Fibroblast of skin of abdomen (primary cell): ENCODE measurements at regions not wholly inside any gene's neighbourhood (a gene's known extent, or its start where the extent isn't known, plus 50 kb on each side); places are given as distances from the start of the nearest gene placed in this dataset.

Source experiments
- DNase-seq: peaks from one replicate; pipeline ENCODE4 v3.0.0-alpha.2; 2013

GRCh38 chr20:50408526-50409364 lies 101.4 kb upstream of the PTPN1 start:
- no peak for DNase-seq

- DNase-seq: no peak
Measured at GRCh38 chr20:50409495-50409894, 100.7 kb upstream of the PTPN1 start.

GRCh38 chr20:50410343-50410742 lies 99.8 kb upstream of the PTPN1 start:
- DNase-seq: no peak

- DNase-seq: no peak
Measured at GRCh38 chr20:50412069-50412468, 98.1 kb upstream of the PTPN1 start.

DNA sequence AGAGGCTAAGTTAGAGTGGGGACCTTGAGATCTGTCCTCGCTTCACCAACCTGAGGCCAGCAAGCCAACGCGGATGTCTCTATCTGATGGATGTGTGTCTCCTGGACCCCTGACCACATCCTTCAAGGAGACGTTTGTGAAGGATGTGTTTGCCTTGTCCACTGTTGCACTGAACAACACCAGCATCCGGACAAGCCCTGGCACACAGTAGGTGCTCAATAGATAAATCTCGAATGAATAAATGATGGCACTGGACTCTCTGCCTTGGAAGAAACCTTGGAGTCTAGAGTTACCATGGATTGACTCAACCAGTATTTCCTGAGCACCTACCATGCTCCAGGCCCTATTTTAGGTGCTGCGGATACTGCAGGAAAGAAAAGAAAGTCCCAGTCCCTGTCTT lies 97.7 kb upstream of the PTPN1 start:
- DNase-seq: no peak

DNA sequence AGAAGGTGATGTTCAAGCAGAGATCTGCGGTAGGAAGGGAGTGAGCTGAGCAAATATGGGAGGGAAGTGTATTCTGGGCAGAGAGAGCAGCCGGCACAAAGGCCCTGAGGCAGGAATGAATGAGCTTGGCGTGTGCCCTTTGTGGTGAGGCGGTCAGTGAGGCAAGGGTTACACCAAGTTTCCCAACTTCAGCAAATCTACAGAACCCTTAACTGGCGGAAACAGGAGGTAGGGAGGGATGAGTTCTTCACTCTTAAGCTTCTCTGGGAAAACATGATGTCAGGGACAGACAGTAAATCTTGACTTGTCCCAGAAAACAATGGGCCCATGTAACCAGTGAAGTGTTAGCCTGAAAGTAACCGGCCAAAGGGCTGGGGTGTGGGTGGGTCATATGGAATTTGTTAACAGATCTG lies 97.1 kb upstream of the PTPN1 start:
- peak; percentile 18 for DNase-seq

DNA sequence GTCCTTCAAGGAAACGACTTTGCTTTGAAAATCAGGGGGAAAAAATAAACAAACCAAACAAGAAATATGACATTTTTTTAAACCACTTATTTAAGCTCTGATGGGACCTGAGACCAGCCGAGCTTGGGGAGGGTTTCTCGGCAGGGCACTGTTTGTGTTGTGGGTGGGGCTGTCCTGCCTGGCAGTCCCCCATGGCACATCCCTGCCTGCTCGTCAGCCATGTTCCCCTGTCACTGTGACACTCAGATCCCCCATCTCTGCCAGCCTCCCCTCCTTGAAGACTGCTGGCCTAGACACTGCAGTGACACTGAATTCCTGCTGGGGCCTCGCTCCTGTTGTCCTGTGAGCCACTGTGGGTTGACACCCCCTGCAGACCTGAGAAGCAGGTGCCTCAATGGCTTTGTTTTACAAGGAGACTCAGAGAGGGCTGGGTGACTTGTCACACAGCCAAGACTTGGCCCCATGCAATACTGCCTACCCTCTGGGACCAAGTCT lies 95.1 kb upstream of the PTPN1 start:
- no peak for DNase-seq

DNA sequence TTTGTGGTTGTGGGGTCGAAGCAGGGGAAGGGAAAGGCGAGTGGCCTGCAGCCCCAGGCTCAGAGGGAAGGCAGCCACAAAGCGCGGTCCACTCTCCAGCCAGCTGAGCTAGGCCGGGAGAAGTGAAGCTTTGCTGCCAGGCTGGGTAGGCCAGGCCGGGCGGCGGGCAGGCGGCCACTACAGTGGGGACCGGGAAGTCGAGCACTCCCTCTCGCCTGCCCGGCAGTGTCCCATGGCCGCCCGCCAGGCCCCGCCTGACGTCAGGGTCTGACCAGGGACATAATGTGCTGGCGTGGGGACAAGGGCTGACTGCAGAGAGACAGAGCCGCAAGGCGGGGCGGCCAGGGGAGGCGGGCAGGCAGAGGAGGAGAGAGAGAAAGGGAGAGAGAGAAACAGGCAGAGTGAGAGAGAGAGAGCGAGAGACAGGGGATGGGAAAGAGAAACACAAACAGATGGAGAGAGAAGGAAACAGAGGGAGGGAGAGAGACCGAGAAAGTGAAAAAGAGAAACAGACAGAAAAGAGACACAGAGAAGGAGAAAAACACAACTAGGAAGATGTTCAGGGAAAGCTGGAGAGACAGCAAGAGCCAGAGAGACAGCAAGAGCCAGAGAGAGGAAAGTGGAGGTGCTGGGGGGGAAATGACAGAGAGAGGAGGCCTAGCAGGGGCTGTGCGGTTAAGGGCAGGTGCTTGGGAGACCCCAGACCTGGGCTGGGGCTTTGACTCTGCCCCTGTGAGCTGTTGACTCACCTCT lies 94.5 kb upstream of the PTPN1 start:
- DNase-seq: peak; percentile 51

- DNase-seq: no peak
Measured at GRCh38 chr20:50416269-50417022, 93.7 kb upstream of the PTPN1 start.

DNA sequence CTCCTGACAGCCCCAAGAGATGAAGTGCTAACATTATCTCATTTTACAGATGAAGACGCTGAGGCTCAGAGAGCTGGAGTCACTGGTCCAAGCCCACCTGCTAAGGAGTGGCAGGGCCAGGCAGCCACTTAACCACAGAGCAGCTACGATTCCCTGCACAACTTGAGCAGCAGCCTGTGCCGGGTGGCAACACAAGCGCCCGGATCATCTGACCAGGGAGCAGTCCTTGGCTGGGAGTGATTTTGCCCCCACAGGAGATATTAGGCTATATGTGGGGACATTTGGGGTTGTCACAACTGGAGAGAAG lies 93.2 kb upstream of the PTPN1 start:
- DNase-seq: no peak

- DNase-seq: no peak
Measured at GRCh38 chr20:50417484-50418235, 92.5 kb upstream of the PTPN1 start.

DNA sequence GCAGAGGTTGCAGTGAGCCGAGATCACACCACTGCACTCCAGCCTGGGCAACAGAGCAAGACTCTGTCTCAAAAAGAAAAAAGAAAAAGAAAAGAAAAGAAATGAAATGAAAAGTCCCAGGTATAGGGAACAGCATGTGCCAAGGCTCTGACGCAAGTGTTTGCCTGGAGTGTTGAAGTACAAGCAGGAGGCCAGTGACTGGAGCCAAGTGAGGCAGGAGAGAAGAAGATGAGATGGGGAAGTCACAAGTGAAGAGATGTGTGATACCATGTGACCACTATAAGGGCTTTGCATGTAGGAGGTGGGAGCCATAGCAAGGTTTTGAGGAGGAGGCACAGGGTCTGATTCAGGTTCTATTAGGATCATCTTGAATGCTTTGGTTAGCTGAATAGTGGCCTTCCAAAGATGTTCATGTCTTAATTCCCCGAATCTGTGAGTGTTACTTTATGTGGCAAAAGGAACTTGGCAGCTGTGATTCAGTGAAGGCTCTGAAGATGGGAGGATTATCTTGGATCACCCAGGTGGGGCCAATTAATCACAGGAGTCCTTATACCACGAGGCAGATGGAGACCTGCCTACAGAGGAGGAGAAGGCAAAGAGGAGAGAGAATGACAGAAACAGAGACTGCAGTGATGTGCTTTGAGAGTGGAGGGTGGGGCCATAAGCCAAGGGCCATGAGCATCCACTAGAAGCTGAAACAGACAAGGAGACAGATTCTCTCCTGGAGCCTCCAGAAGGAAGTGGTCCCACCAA lies 91.1 kb upstream of the PTPN1 start:
- no peak for DNase-seq

DNA sequence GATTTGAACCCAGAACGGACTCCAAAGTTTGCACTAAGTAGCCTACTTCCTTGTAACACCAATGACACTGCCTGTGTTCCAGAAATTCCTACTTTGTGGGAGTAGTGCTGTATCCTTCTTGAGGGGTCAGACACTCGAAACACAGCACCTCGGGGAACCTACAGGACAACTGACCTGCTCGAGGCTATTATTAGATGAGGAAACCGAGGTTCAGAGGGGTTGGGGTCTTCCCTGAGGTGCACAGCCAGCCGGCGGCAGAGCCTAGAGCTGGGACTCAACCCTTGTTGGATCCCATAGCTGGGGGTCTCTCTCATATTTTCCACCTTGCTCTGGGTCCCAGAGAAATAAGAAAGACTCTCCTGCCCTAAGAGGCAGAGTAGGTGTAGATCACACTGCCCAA lies 89.8 kb upstream of the PTPN1 start:
- no peak for DNase-seq

DNA sequence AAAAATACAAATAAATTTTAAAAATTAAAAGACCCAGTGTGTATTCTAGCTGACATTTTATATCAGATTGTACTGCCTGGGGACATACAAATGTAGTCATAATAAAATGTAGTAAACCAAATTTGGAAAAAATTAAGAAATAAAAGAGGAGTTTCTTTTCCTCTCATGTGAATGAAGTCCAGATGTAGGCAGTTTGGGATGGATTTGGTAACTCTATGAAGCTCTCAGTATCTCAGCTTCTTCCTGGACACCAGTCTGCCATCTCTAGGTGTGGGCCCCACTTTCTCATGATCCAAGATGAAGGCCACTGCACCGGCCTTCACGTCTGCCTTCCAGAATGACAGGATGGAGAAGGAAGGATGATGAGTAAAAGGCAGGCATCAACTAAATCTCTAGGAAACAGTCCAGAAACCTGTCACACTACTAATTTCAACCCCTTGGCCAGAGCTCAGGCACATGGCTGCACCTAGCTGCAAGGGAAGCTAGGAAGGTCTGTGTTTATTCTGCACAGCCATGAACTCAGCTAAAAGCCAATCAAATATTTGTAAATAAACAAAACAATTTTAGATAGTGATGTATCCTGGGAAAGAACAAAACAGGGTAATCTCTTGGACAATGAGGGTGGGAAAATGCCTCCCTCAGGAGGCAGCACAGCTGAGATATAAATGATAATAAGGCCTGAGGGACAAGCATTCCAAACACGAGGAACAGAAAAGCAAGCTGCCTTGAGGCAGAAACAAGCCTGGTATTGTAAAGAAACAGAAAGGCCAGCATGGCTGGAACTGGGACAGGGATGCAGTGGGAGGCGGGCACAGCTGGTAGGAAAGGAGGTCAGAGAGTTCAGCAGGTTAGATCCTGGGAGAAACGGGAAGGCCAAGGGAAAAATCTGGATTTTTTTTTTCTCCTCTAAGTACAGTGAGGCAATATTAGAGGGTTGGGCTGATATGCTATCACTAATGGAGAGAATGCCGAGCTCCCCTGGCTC lies 88.5 kb upstream of the PTPN1 start:
- no peak for DNase-seq

DNA sequence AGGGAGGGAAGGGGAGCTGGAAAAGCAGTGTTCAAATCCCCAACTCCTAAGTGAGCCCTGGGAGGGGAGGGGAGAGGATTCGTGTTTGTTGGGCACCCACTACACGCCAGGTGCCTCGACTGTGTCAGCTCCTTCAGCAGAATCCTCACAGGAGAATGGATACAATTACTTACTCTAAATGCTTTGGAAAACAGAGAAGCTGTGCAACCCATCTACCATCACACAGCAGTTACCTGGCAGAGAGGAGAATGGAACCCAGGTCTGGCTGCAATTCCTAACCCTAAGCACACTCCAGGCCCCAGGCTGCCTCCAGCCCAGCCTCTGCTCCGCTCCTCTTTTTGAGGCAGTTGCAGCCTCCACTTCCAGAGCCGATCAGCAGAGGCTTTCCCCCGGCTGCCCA lies 86.4 kb upstream of the PTPN1 start:
- no peak for DNase-seq

- no peak for DNase-seq
Measured at GRCh38 chr20:50425076-50425475, 85.1 kb upstream of the PTPN1 start.

GRCh38 chr20:50426866-50427718 lies 83.1 kb upstream of the PTPN1 start:
- no peak for DNase-seq

- DNase-seq: no peak
Measured at GRCh38 chr20:50427719-50428083, 82.5 kb upstream of the PTPN1 start.

GRCh38 chr20:50428097-50428828 lies 81.9 kb upstream of the PTPN1 start:
- DNase-seq: no peak
